Right lobe of liver (tissue), 4 donors: ENCODE measurements at regions not wholly inside any gene's neighbourhood (a gene's known extent, or its start where the extent isn't known, plus 50 kb on each side); places are given as distances from the start of the nearest gene placed in this dataset.

ENCODE experiments used
- POLR2A ChIP-seq: fragments of 450-650 bp; IDR thresholded peaks from one replicate; pipeline ENCODE4 v1.6.1; 2017; ENCODE audit warnings: antibody characterized with exemption, mild to moderate bottlenecking
- TF ChIP-seq, protein P1 (sequence below), 4 donors: fragments of 200-600 bp in 3 of 4; fragments of 450-650 bp in 1 of 4; IDR thresholded peaks; one replicate each; pipeline versions ENCODE4 v1.5.1 to v1.8.0; 2016 to 2022; ENCODE audit warnings: antibody characterized with exemption in 4 of 4, mild to moderate bottlenecking in 2 of 4
- donor health status: DM: no; HTN: no; CAD: no.
- donor health status: DM: no; HTN: no; CAD: no.
- donor health status: DM: no; HTN: yes; CAD: no.

DNA sequence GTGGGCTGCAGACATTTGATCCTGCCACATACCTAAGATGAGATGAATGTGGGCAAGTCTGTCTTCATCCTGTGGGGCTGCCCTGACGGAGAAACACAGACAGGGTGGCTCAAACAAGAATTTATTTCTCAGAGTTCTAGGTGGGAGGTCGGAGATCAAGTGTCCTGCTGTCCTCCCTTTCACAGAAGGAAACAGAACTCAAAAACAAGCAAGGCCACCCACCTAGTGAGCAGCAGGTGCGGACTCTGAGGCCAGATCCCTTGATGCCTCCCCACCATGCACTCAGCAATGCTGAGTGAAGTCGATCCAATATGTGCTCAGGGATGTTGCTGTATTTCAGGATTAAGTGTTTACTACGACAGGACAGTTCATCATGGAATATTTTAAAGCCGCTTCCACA, 63.0 kb upstream of the SNTG2 start:
- TF ChIP-seq, protein P1, sequence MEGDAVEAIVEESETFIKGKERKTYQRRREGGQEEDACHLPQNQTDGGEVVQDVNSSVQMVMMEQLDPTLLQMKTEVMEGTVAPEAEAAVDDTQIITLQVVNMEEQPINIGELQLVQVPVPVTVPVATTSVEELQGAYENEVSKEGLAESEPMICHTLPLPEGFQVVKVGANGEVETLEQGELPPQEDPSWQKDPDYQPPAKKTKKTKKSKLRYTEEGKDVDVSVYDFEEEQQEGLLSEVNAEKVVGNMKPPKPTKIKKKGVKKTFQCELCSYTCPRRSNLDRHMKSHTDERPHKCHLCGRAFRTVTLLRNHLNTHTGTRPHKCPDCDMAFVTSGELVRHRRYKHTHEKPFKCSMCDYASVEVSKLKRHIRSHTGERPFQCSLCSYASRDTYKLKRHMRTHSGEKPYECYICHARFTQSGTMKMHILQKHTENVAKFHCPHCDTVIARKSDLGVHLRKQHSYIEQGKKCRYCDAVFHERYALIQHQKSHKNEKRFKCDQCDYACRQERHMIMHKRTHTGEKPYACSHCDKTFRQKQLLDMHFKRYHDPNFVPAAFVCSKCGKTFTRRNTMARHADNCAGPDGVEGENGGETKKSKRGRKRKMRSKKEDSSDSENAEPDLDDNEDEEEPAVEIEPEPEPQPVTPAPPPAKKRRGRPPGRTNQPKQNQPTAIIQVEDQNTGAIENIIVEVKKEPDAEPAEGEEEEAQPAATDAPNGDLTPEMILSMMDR (IDR thresholded peaks at IDR 0.05), result no peak
- TF ChIP-seq POLR2A, result no peak
